Body of pancreas (tissue), 4 donors: ENCODE measurements at regions not wholly inside any gene's neighbourhood (a gene's known extent, or its start where the extent isn't known, plus 50 kb on each side); places are given as distances from the start of the nearest gene placed in this dataset.

Experiments
- ATAC-seq: fragments of 150-250 bp; one replicate; pipeline ENCODE4 v1.9.1; 2016
- DNase-seq, 4 donors: peaks; one replicate each; pipeline ENCODE4 v3.0.0-alpha.2; 2019
- H3K27ac ChIP-seq, 4 donors: fragments of 200-600 bp; sonication (generic); 1 replicate in 3 of 4; 2 replicates in 1 of 4; pipeline versions ENCODE4 v1.5.1 to v1.6.1; 2016 to 2019; ENCODE audit warnings: mild to moderate bottlenecking in 1 of 4, mixed read lengths in 1 of 4, moderate library complexity in 1 of 4
- H3K27me3 ChIP-seq, 2 donors: fragments of 200-600 bp; sonication (generic); one replicate each; pipeline ENCODE4 v1.6.0; 2016; ENCODE audit warnings: mild to moderate bottlenecking in 1 of 2
- H3K36me3 ChIP-seq, 2 donors: fragments of 200-600 bp; sonication (generic); replicated peaks in 1 of 2; 2 replicates each; pipeline ENCODE4 v1.5.1; 2016; ENCODE audit warnings: low read depth in 2 of 2; ENCODE audit not compliant: insufficient read depth in 1 of 2
- H3K4me1 ChIP-seq: fragments of 200-600 bp; sonication (generic); one replicate; pipeline ENCODE4 v1.6.0; 2016
- H3K4me3 ChIP-seq, 2 donors: fragments of 200-600 bp; sonication (generic); 1 replicate in 1 of 2; 2 replicates in 1 of 2; pipeline ENCODE4 v1.5.1; 2016 to 2019
- H3K9me3 ChIP-seq, 3 donors: fragments of 200-600 bp; sonication (generic); 1 replicate in 2 of 3; 2 replicates in 1 of 3; pipeline ENCODE4 v1.5.1; 2016
- CTCF ChIP-seq, 7 experiments: fragments of 450-650 bp in 4 of 7; fragments of 200-600 bp in 3 of 7; sonication (generic) in 3 of 7; IDR thresholded peaks; one replicate each; pipeline ENCODE4 v1.5.1; 2016 to 2019; ENCODE audit warnings: antibody characterized with exemption in 7 of 7
- POLR2A ChIP-seq, 3 donors: fragments of 450-650 bp; IDR thresholded peaks; one replicate each; pipeline ENCODE4 v1.6.1; 2016; ENCODE audit warnings: antibody characterized with exemption in 3 of 3, mild to moderate bottlenecking in 2 of 3
- WGBS, 2 donors: methylation state at CpG; one replicate each; pipeline ENCODE4 v1.1.5; 2017; 5-methylcytosine and 5-hydroxymethylcytosine counted together
- intact Hi-C: fragments of 100-400 bp; cut with DNase I; formaldehyde crosslinking; loops from one replicate; pipeline ENCODE4 v1.15.1; 2023

- H3K4me3 ChIP-seq, result no peak overlapping the region
- no peaks in the 10 kb centered on the region for H3K9me3 ChIP-seq
- no peak overlapping the region for H3K27ac ChIP-seq
- no peaks in the 10 kb centered on the region for H3K27me3 ChIP-seq
- H3K4me1 ChIP-seq, result no peaks in the 10 kb centered on the region
- intact Hi-C loops, result no loop called here
- TF ChIP-seq CTCF (IDR thresholded peaks at IDR 0.05), result no peak
- TF ChIP-seq POLR2A (IDR thresholded peaks at IDR 0.05), result no peak
- ATAC-seq (no peak), DNase-seq (no peak)
- no peaks in the 10 kb centered on the region for H3K36me3 ChIP-seq
Measured at GRCh38 chr10:118148247-118148646, 101.5 kb upstream of the RAB11FIP2 start.

DNA sequence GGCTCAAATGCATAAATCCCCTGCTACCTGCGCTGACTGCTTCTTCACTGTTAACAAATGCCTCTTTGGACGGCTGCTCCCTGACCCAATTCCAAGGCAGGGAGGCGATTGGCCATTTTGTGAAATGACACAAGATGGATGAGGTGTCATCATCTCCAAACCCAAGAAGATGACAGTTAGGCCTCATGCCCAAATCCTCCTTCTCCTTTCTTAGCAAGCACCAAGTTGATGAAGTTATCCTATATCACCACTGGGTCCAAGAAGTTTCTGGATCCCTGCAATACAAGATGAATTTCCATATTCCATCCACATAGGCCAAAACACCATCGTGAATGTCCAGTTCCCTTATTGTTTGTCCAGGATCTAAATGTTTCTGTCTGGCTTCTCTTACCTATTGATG lies 98.5 kb upstream of the RAB11FIP2 start:
- H3K36me3 ChIP-seq, result no peaks in the 10 kb centered on the region
- WGBS, 2 donors, result 78 to 86% methylated on average over 4 of the region's 4 CpGs
- no peaks in the 10 kb centered on the region for H3K4me1 ChIP-seq
- ATAC-seq (no peak), DNase-seq (no peak)
- intact Hi-C loops, result no loop called here
- H3K4me3 ChIP-seq, result no peak overlapping the region
- H3K27me3 ChIP-seq, result no peaks in the 10 kb centered on the region
- no peak for TF ChIP-seq CTCF (IDR thresholded peaks at IDR 0.05)
- TF ChIP-seq POLR2A (IDR thresholded peaks at IDR 0.05), result no peak
- no peak overlapping the region for H3K27ac ChIP-seq
- no peaks in the 10 kb centered on the region for H3K9me3 ChIP-seq

GRCh38 chr10:118141471-118141870 lies 94.7 kb upstream of the RAB11FIP2 start:
- no peaks in the 10 kb centered on the region for H3K27me3 ChIP-seq
- intact Hi-C loops, result no loop called here
- TF ChIP-seq POLR2A (IDR thresholded peaks at IDR 0.05), result no peak
- H3K4me1 ChIP-seq, result no peaks in the 10 kb centered on the region
- no peak for DNase-seq
- H3K4me3 ChIP-seq, result no peak overlapping the region
- no peaks in the 10 kb centered on the region for H3K36me3 ChIP-seq
- 71 to 78% methylated on average over 6 of the region's 6 CpGs for WGBS, 2 donors
- H3K27ac ChIP-seq, result no peak overlapping the region
- no peak for ATAC-seq
- H3K9me3 ChIP-seq, result no peaks in the 10 kb centered on the region

DNA sequence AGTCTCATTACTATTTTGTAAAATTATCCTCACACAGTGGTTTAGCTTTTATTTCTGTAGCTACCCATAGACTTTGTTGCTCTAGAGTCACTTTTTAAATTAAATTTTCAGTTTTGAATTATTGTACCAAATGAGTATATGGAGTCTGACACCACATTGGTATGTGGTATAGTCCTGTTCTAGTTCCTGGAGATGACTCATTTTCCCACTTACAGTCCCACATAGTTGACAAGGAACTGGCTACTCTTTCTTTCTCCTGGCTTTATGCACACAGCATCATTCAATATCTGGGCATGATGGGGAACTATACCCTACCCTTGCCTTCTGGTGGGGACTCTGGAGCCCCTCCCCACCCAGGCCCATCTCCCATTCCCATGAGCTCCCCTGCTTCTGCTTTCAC lies 92.6 kb upstream of the RAB11FIP2 start:
- intact Hi-C loops, result no loop called here
- Histone ChIP-seq H3K4me1 (no peaks in the 10 kb centered on the region), H3K36me3 (no peaks in the 10 kb centered on the region), H3K4me3 (no peak overlapping the region), H3K9me3 (no peaks in the 10 kb centered on the region), H3K27ac (no peak overlapping the region), H3K27me3 (no peaks in the 10 kb centered on the region)
- ATAC-seq, result no peak
- DNase-seq, result no peak
- TF ChIP-seq POLR2A (IDR thresholded peaks at IDR 0.05) (no peak), CTCF (IDR thresholded peaks at IDR 0.05) (no peak)

- intact Hi-C loops, result no loop called here
- Histone ChIP-seq H3K36me3 (no peaks in the 10 kb centered on the region), H3K27ac (no peak overlapping the region), H3K27me3 (no peaks in the 10 kb centered on the region), H3K4me1 (no peaks in the 10 kb centered on the region), H3K4me3 (no peak overlapping the region), H3K9me3 (no peaks in the 10 kb centered on the region)
- no peak for DNase-seq
- no peak for TF ChIP-seq CTCF (IDR thresholded peaks at IDR 0.05)
- no peak for TF ChIP-seq POLR2A (IDR thresholded peaks at IDR 0.05)
- 54 to 61% methylated on average over 2 of the region's 2 CpGs for WGBS, 2 donors
- ATAC-seq, result no peak
Measured at GRCh38 chr10:118128675-118129074, 81.9 kb upstream of the RAB11FIP2 start.
